ENCODE measurements at regions not wholly inside any gene's neighbourhood (a gene's known extent, or its start where the extent isn't known, plus 50 kb on each side); places are given as distances from the start of the nearest gene placed in this dataset.
"Not testable (repeated sequence)": the region's sequence is repeated elsewhere in the genome, so short reads cannot be mapped to it uniquely, and the experiment has no call there.

GRCh38 chr7:54292171-54292925 lies 249.8 kb upstream of the VSTM2A start:
- no peak for DNase-seq

GRCh38 chr7:54299426-54299825 lies 242.7 kb upstream of the VSTM2A start:
- no peak for DNase-seq

GRCh38 chr7:54315955-54316354 lies 226.2 kb upstream of the VSTM2A start:
- not testable (repeated sequence) for DNase-seq

GRCh38 chr7:54326592-54327167 lies 215.5 kb upstream of the VSTM2A start:
- no peak for DNase-seq

- no peak for DNase-seq
Measured at GRCh38 chr7:54330216-54330800, 211.9 kb upstream of the VSTM2A start.

- no peak for DNase-seq
Measured at GRCh38 chr7:54331311-54331710, 210.9 kb upstream of the VSTM2A start.

GRCh38 chr7:54332301-54332700 lies 209.9 kb upstream of the VSTM2A start:
- no peak for DNase-seq

- no peak for DNase-seq
Measured at GRCh38 chr7:54333952-54334351, 208.2 kb upstream of the VSTM2A start.

GRCh38 chr7:54336800-54337199 lies 205.4 kb upstream of the VSTM2A start:
- no peak for DNase-seq

- DNase-seq: no peak
Measured at GRCh38 chr7:54337466-54337865, 204.7 kb upstream of the VSTM2A start.

- no peak for DNase-seq
Measured at GRCh38 chr7:54338319-54338718, 203.9 kb upstream of the VSTM2A start.

GRCh38 chr7:54339073-54339472 lies 203.1 kb upstream of the VSTM2A start:
- no peak for DNase-seq

GRCh38 chr7:54342458-54342857 lies 199.7 kb upstream of the VSTM2A start:
- no peak for DNase-seq

- no peak for DNase-seq
Measured at GRCh38 chr7:54343511-54343910, 198.7 kb upstream of the VSTM2A start.

- no peak for DNase-seq
Measured at GRCh38 chr7:54345746-54346145, 196.4 kb upstream of the VSTM2A start.

- no peak for DNase-seq
Measured at GRCh38 chr7:54349229-54349628, 192.9 kb upstream of the VSTM2A start.

- peak in 1 of 2 experiments; percentile 30 for DNase-seq
Measured at GRCh38 chr7:54354436-54354835, 187.7 kb upstream of the VSTM2A start.

- DNase-seq: no peak
Measured at GRCh38 chr7:54355842-54356241, 186.3 kb upstream of the VSTM2A start.

GRCh38 chr7:54360075-54360840 lies 181.9 kb upstream of the VSTM2A start:
- DNase-seq: no peak

- DNase-seq: no peak
Measured at GRCh38 chr7:54390565-54390964, 151.6 kb upstream of the VSTM2A start.

GRCh38 chr7:54392935-54393334 lies 149.2 kb upstream of the VSTM2A start:
- peak in 1 of 2 experiments; percentile 10 for DNase-seq

- peak in 1 of 2 experiments; percentile 11 for DNase-seq
Measured at GRCh38 chr7:54394834-54395233, 147.3 kb upstream of the VSTM2A start.

GRCh38 chr7:54397836-54398612 lies 144.2 kb upstream of the VSTM2A start:
- DNase-seq: no peak

Measured in NCI-H446 (cell line).